ENCODE measurements at regions not wholly inside any gene's neighbourhood (a gene's known extent, or its start where the extent isn't known, plus 50 kb on each side); places are given as distances from the start of the nearest gene placed in this dataset.
A peak's percentile ranks its signal among the peaks of the same experiment; 100 is the strongest.

GRCh38 chr2:52222128-52222527, 1190.2 kb upstream of the NRXN1 start:
- no peak overlapping the region for H3K4me2 ChIP-seq (ENCODE audit: unreplicated experiment)
- H3K9me3 ChIP-seq (ENCODE audit: low read depth): no peaks in the 10 kb centered on the region
- WGBS, 2 experiments (ENCODE audit: low coverage in 1 of 2, low lambda C conversion rate in 2 of 2, missing lambda C conversion rate in 2 of 2): 20 to 22% methylated on average over 2 of the region's 2 CpGs
- H3K9ac ChIP-seq: no peak overlapping the region
- no peaks in the 10 kb centered on the region for H3K9me2 ChIP-seq (ENCODE audit: insufficient read depth)
- no peak overlapping the region for H2AFZ ChIP-seq
- no peak overlapping the region for H3K4me3 ChIP-seq
- no peaks in the 10 kb centered on the region for H3K4me1 ChIP-seq (ENCODE audit: insufficient read depth)
- no peaks in the 10 kb centered on the region for H3K79me2 ChIP-seq (ENCODE audit: insufficient read depth)
- DNase-seq: peak; percentile 5
- in situ Hi-C loops (cut with MboI): no loop called here
- no peaks in the 10 kb centered on the region for H3K27me3 ChIP-seq (replicated peaks; ENCODE audit: insufficient read depth)
- no peaks in the 10 kb centered on the region for H3K36me3 ChIP-seq (ENCODE audit: low read depth)
- no peaks in the 10 kb centered on the region for H4K20me1 ChIP-seq (ENCODE audit: insufficient read depth)
- no peak overlapping the region for H3K27ac ChIP-seq
- no peak for TF ChIP-seq EZH2 (IDR thresholded peaks at IDR 0.05; ENCODE audit: insufficient read depth, poor library complexity, severe bottlenecking)
- no peak for TF ChIP-seq EZH2phosphoT487 (IDR thresholded peaks at IDR 0.05; ENCODE audit: insufficient read depth, low read depth)
- H3F3A ChIP-seq (ENCODE audit: insufficient read depth): no peaks in the 10 kb centered on the region

GRCh38 chr2:52220393-52220792, 1188.5 kb upstream of the NRXN1 start:
- in situ Hi-C loops (cut with MboI): no loop called here
- Histone ChIP-seq H3K9me2 (ENCODE audit: insufficient read depth) (no peaks in the 10 kb centered on the region), H3F3A (ENCODE audit: insufficient read depth) (no peaks in the 10 kb centered on the region), H3K4me1 (ENCODE audit: insufficient read depth) (no peaks in the 10 kb centered on the region), H3K4me3 (no peak overlapping the region), H3K27me3 (replicated peaks; ENCODE audit: insufficient read depth) (no peaks in the 10 kb centered on the region), H3K9me3 (ENCODE audit: low read depth) (no peaks in the 10 kb centered on the region), H3K4me2 (ENCODE audit: unreplicated experiment) (no peak overlapping the region), H2AFZ (no peak overlapping the region), H3K36me3 (ENCODE audit: low read depth) (no peaks in the 10 kb centered on the region), H3K27ac (no peak overlapping the region), H3K9ac (no peak overlapping the region), H3K79me2 (ENCODE audit: insufficient read depth) (no peaks in the 10 kb centered on the region), H4K20me1 (ENCODE audit: insufficient read depth) (no peaks in the 10 kb centered on the region)
- peak; percentile 3 for DNase-seq
- TF ChIP-seq EZH2phosphoT487 (IDR thresholded peaks at IDR 0.05; ENCODE audit: insufficient read depth, low read depth) (no peak), EZH2 (IDR thresholded peaks at IDR 0.05; ENCODE audit: insufficient read depth, poor library complexity, severe bottlenecking) (no peak)
- WGBS, 2 experiments (ENCODE audit: low coverage in 1 of 2, low lambda C conversion rate in 2 of 2, missing lambda C conversion rate in 2 of 2): 31 to 39% methylated on average over 2 of the region's 2 CpGs

GRCh38 chr2:52210611-52211010, 1178.7 kb upstream of the NRXN1 start:
- no peaks in the 10 kb centered on the region for H4K20me1 ChIP-seq (ENCODE audit: insufficient read depth)
- H3K4me3 ChIP-seq: no peak overlapping the region
- no peaks in the 10 kb centered on the region for H3K36me3 ChIP-seq (ENCODE audit: low read depth)
- WGBS, 2 experiments (ENCODE audit: low coverage in 1 of 2, low lambda C conversion rate in 2 of 2, missing lambda C conversion rate in 2 of 2): 9 to 18% methylated on average over 2 of the region's 2 CpGs
- H3K27ac ChIP-seq: no peak overlapping the region
- no peaks in the 10 kb centered on the region for H3K9me2 ChIP-seq (ENCODE audit: insufficient read depth)
- TF ChIP-seq EZH2 (IDR thresholded peaks at IDR 0.05; ENCODE audit: insufficient read depth, poor library complexity, severe bottlenecking) (no peak), EZH2phosphoT487 (IDR thresholded peaks at IDR 0.05; ENCODE audit: insufficient read depth, low read depth) (no peak)
- H3F3A ChIP-seq (ENCODE audit: insufficient read depth): no peaks in the 10 kb centered on the region
- H3K4me1 ChIP-seq (ENCODE audit: insufficient read depth): no peaks in the 10 kb centered on the region
- no peak for DNase-seq
- H3K27me3 ChIP-seq (replicated peaks; ENCODE audit: insufficient read depth): no peaks in the 10 kb centered on the region
- no peak overlapping the region for H3K4me2 ChIP-seq (ENCODE audit: unreplicated experiment)
- no peaks in the 10 kb centered on the region for H3K79me2 ChIP-seq (ENCODE audit: insufficient read depth)
- H3K9ac ChIP-seq: no peak overlapping the region
- H3K9me3 ChIP-seq (ENCODE audit: low read depth): no peaks in the 10 kb centered on the region
- in situ Hi-C loops (cut with MboI): no loop called here
- no peak overlapping the region for H2AFZ ChIP-seq

- no peaks in the 10 kb centered on the region for H3K27me3 ChIP-seq (replicated peaks; ENCODE audit: insufficient read depth)
- in situ Hi-C loops (cut with MboI): no loop called here
- H3K36me3 ChIP-seq (ENCODE audit: low read depth): no peaks in the 10 kb centered on the region
- TF ChIP-seq EZH2 (IDR thresholded peaks at IDR 0.05; ENCODE audit: insufficient read depth, poor library complexity, severe bottlenecking) (no peak), EZH2phosphoT487 (IDR thresholded peaks at IDR 0.05; ENCODE audit: insufficient read depth, low read depth) (no peak)
- no peaks in the 10 kb centered on the region for H3F3A ChIP-seq (ENCODE audit: insufficient read depth)
- no peak overlapping the region for H3K4me2 ChIP-seq (ENCODE audit: unreplicated experiment)
- no peak overlapping the region for H2AFZ ChIP-seq
- no peak overlapping the region for H3K27ac ChIP-seq
- no peaks in the 10 kb centered on the region for H4K20me1 ChIP-seq (ENCODE audit: insufficient read depth)
- no peaks in the 10 kb centered on the region for H3K9me3 ChIP-seq (ENCODE audit: low read depth)
- H3K9ac ChIP-seq: no peak overlapping the region
- H3K79me2 ChIP-seq (ENCODE audit: insufficient read depth): no peaks in the 10 kb centered on the region
- no peak overlapping the region for H3K4me3 ChIP-seq
- no peak for DNase-seq
- no peaks in the 10 kb centered on the region for H3K9me2 ChIP-seq (ENCODE audit: insufficient read depth)
- WGBS, 2 experiments (ENCODE audit: low coverage in 1 of 2, low lambda C conversion rate in 2 of 2, missing lambda C conversion rate in 2 of 2): 37 to 48% methylated on average over 1 of the region's 1 CpG
- no peaks in the 10 kb centered on the region for H3K4me1 ChIP-seq (ENCODE audit: insufficient read depth)
Measured at GRCh38 chr2:52210161-52210560, 1178.2 kb upstream of the NRXN1 start.

- WGBS, 2 experiments (ENCODE audit: low coverage in 1 of 2, low lambda C conversion rate in 2 of 2, missing lambda C conversion rate in 2 of 2): 50 to 52% methylated on average over 2 of the region's 2 CpGs
- no peaks in the 10 kb centered on the region for H3K4me1 ChIP-seq (ENCODE audit: insufficient read depth)
- no peaks in the 10 kb centered on the region for H3F3A ChIP-seq (ENCODE audit: insufficient read depth)
- in situ Hi-C loops (cut with MboI): no loop called here
- no peaks in the 10 kb centered on the region for H4K20me1 ChIP-seq (ENCODE audit: insufficient read depth)
- no peaks in the 10 kb centered on the region for H3K9me3 ChIP-seq (ENCODE audit: low read depth)
- no peak for DNase-seq
- no peak overlapping the region for H2AFZ ChIP-seq
- no peak overlapping the region for H3K9ac ChIP-seq
- H3K27me3 ChIP-seq (replicated peaks; ENCODE audit: insufficient read depth): no peaks in the 10 kb centered on the region
- no peaks in the 10 kb centered on the region for H3K9me2 ChIP-seq (ENCODE audit: insufficient read depth)
- no peak overlapping the region for H3K4me2 ChIP-seq (ENCODE audit: unreplicated experiment)
- no peaks in the 10 kb centered on the region for H3K36me3 ChIP-seq (ENCODE audit: low read depth)
- no peak overlapping the region for H3K27ac ChIP-seq
- no peak overlapping the region for H3K4me3 ChIP-seq
- TF ChIP-seq EZH2 (IDR thresholded peaks at IDR 0.05; ENCODE audit: insufficient read depth, poor library complexity, severe bottlenecking) (no peak), EZH2phosphoT487 (IDR thresholded peaks at IDR 0.05; ENCODE audit: insufficient read depth, low read depth) (no peak)
- no peaks in the 10 kb centered on the region for H3K79me2 ChIP-seq (ENCODE audit: insufficient read depth)
Measured at GRCh38 chr2:52194342-52194741, 1162.4 kb upstream of the NRXN1 start.

All from GM23248 (cell line).